Amniotic stem cell (primary cell): ENCODE measurements at regions not wholly inside any gene's neighbourhood (a gene's known extent, or its start where the extent isn't known, plus 50 kb on each side); places are given as distances from the start of the nearest gene placed in this dataset.
A peak's percentile ranks its signal among the peaks of the same experiment; 100 is the strongest.
"Not testable (repeated sequence)": the region's sequence is repeated elsewhere in the genome, so short reads cannot be mapped to it uniquely, and the experiment has no call there.

Source experiments
- DNase-seq: peaks from one replicate; lab custom pipeline; 2025; lab: John Stamatoyannopoulos, UW

DNA sequence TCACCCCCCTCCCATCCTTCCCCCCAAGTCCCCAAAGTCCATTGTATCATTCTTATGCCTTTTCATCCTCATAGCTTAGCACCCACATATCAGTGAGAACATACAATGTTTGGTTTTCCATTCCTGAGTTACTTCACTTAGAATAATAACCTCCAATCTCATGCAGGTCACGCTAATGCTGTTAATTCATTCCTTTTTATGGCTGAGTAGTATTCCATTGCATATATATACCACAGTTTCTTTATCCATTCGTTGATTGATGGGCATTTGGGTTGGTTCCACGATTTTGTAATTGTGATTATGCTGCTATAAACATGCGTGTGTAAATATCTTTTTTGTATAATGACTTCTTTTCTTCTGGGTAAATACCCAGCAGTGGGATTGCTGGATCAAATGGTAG lies 621.9 kb upstream of the NRP1 start:
- not testable (repeated sequence) for DNase-seq

- DNase-seq = no peak
These were observed 621.2 kb upstream of the NRP1 start for GRCh38 chr10:33955676-33956075.

DNA sequence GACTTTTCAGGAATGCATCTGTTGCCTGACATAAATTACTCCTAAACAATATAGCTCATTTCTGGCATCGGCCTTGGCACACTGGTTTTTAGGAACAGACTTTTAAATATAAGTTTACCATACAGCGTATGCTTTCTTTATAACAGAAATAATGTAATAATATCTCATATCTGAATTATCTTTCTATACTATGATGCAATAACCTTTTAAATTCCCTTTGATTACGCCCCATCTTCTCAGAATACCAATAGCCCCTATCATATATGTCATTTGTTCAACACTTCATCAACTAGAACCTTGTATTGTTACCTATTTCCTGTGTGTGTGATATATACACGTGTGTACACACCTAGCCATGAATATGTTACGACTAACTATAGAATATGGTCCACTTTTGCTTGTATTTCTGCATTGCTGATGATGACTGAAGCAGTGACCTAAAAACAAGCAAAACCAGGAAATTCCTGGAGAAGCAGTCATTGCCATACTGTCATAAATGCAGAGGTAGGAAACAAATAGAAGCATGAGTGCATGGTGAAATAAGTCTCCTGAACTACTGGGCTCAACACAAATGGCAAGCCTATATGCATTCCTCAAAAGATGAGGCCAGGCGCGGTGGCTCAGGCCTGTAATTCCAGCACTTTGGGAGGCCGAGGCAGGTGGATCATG lies 618.4 kb upstream of the NRP1 start:
- no peak for DNase-seq

- DNase-seq = no peak
These were observed 615.7 kb upstream of the NRP1 start for GRCh38 chr10:33950206-33950605.

DNA sequence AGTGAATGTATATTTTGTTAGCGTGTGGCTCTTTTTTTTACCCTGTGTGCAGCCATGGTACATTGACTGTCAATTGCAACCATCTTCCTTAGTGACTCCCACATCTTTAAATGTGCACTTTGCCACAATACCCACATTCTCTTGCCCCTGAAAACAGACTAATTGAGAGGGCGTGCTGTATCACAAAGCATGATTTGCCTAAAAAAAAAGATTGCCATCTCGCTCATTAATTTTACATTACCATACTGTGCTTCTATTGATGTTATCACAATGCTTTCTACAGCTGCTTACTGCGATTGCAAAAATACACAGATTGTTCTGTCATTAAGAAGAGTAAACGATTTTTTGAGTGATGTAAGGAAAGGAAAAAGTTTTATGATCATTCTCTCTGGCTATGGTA lies 613.1 kb upstream of the NRP1 start:
- DNase-seq = no peak

GRCh38 chr10:33945051-33945450 lies 610.6 kb upstream of the NRP1 start:
- no peak for DNase-seq

GRCh38 chr10:33942508-33942907 lies 608.0 kb upstream of the NRP1 start:
- DNase-seq = no peak

DNA sequence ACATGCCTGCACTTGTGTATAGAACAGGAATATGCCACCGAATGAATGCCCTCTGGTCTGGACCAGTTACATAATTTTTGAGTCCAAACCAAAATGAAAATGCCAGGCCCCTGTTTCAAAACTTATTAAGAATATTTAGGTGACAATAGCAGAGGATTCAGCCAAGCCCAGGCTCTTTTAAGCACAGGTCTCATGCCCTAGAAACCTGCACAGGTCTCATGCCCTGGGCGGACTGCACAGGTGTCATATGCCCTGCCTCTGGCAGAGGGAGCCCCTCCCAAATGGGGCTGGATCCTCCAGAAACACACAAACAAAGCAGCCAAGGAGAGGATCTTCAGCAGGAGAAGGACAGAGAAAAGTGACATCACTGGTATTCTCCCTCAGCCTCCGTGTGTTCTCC lies 605.4 kb upstream of the NRP1 start:
- DNase-seq = no peak

- DNase-seq = no peak
These were observed 604.9 kb upstream of the NRP1 start for GRCh38 chr10:33939410-33939809.

DNA sequence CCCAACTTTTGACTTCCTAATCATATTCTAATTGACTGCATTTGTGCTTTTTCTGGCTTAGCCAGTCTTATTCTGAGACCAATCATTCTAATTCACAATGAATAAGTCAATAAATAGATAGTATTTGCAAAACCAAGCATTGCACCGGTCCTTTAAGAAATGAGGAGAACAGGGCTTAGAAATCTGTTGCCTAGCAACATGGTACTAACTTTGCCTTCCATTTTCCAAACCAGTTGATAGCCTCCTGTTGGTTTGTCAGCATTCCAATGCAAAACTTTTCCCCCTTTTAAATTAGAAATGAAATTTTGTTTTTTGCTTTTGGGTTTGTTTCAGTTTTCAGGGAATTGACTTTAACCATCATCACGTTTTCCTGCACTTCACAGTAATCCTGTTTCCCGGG lies 603.5 kb upstream of the NRP1 start:
- DNase-seq = no peak

GRCh38 chr10:33937036-33937730 lies 602.7 kb upstream of the NRP1 start:
- no peak for DNase-seq

DNA sequence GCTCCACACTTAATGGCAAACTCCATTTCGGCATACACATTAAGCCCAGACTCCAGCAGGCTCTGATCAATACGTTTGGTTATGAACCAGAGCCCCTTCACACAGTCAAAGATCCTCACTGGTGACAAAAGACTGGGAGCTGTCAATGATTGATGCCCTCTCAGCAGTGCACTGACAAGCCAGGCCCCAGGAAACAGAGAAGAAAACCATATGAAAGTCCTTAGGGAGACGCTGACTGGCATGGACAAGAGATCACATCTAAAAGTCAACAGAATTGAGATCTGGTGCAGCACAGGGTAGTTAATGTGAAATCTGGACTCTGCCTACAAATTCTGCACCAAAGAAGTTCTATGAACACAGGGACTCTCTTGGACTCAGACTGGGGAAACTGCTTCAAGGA lies 600.9 kb upstream of the NRP1 start:
- no peak for DNase-seq

DNA sequence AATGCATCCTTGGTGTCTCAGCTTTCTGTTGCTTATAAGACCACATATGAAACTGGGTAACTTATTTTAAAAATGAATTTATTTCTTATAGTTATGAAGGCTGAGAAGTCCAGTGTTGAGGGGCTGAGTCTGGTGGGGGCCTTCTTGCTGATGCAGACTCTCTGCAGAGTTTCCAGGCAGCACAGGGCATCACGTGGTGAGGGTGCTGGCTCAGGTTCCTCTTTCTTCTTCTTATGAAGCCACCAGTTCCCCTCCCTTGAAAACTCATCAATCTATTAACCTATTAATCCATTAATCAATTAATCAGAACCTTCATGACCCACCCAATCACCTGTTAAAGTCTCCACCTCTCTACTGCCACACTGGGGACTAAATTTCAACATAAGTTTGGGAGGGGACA lies 595.6 kb upstream of the NRP1 start:
- no peak for DNase-seq

GRCh38 chr10:33927347-33927746 lies 592.9 kb upstream of the NRP1 start:
- no peak for DNase-seq

DNA sequence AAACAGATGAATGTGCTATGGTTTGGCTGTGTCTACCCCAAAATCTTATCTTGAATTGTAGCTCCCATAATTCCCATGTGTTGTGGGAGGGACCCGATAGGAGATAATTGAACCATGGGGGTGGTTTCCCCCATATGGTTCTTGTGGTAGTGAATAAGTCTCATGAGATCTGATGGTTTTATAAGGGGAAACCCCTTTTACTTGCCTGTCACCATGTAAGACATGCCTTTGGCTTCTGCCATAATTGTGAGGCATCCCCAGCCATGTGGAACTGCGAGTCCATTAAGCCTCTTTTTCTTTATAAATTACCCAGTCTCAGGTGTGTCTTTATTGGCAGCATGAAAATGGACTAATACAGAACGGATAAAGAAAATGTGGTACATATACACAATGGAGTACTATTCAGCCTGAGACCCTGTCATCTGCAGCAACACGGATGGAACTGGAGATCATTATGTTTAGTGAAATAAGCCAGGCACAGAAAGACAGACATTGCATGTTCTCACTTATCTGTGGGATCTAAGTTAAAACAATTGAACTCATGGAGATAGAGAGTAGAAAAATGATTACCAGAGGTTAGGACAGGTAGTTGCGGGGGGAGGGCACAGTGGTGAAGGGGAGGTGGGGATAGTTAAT lies 587.6 kb upstream of the NRP1 start:
- no peak for DNase-seq

GRCh38 chr10:33920351-33920750 lies 585.9 kb upstream of the NRP1 start:
- no peak for DNase-seq

DNA sequence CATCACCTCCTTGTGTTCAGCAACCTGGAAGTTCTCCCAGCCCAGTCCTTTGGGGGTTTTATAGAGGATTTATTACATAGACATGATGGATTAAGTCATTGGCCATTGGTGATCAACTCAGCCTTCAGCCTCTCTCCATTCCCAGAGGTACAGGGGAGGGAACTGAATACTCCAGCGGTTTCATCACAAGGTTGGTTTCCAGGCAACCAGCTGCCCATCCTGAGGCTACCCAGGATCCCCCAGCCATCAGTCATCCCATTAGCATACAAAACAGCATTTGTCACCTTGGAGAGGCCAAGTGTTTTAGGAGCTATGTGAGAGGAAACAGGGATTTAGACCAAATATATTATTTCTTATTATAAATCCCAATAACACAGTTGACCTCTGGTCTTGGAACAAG lies 584.8 kb upstream of the NRP1 start:
- DNase-seq = no peak

DNA sequence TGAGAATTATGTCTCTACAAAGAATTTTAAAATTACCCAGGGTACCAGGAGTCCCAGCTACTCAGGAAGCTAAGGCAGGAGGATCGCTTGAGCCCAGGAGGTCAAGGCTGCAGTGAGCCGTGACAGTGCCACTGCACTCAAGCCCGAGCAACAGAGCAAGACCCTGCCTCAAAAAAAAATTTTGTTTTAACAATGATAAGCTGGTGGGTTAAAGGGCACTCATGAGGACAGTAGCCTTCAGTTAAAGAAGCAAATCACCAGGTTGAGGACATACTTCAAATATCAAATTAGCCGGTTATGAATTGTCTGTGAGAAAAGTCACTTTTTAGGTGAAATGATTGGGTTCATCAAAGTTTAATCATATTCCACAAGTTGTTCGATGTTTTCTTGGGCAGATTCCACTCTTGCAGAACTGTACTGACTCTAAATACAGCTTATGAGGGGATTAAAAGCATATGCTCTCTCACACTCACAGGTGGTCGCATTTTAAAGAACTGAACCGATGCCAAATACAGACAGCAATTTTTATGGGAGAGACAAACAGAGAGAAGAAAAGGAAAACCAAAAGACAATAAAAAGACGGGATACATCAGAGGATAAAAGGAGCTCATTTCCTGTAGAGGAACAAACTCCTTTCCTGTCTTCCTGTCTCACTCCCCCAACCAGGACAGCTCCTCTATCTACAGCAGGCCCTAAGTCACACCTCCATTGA lies 582.8 kb upstream of the NRP1 start:
- no peak for DNase-seq

- no peak for DNase-seq
These were observed 580.3 kb upstream of the NRP1 start for GRCh38 chr10:33914746-33915145.

GRCh38 chr10:33913194-33913593 lies 578.7 kb upstream of the NRP1 start:
- no peak for DNase-seq

- DNase-seq = not testable (repeated sequence)
These were observed 575.0 kb upstream of the NRP1 start for GRCh38 chr10:33909476-33909875.

- peak; percentile 25 for DNase-seq
These were observed 566.7 kb upstream of the NRP1 start for GRCh38 chr10:33901166-33901565.

DNA sequence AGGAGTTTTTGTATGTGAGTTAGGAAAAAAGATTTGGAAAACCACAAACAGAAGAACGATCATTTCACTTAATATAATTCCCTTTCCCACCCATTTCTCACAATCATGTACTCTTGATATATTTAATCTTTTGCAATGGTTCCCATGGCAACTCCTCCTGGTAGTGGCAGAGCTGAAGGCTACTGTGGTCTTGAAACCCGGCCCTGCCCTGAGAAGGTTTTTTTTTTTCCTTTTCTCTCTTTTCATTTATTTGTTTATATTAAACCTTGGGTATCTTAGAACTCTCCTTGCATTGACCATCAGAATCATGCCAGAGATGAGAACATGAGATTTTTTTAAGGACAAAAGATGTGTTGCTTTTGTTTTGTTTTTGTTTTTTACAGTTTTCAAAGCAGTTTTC lies 566.1 kb upstream of the NRP1 start:
- no peak for DNase-seq
